ENCODE measurements at regions not wholly inside any gene's neighbourhood (a gene's known extent, or its start where the extent isn't known, plus 50 kb on each side); places are given as distances from the start of the nearest gene placed in this dataset.

- TF ChIP-seq POLR2A (IDR thresholded peaks at IDR 0.05; ENCODE audit: low read length) (no peak), GATA1 (IDR thresholded peaks at IDR 0.05; ENCODE audit: low read depth, low read length) (no peak)
Measured at GRCh38 chr4:136124251-136124745, 1408.0 kb downstream of the PCDH18 start.

Measured in erythroblast (primary cell).